HG03045 (cell line): ENCODE measurements at regions not wholly inside any gene's neighbourhood (a gene's known extent, or its start where the extent isn't known, plus 50 kb on each side); places are given as distances from the start of the nearest gene placed in this dataset.

Source experiments
- ATAC-seq: cut with Tn5 transposase; IDR thresholded peaks from one replicate; pipeline ENCODE4 v1.9.1; 2021; ENCODE audit warnings: mild to moderate bottlenecking, moderate library complexity; ENCODE audit not compliant: unreplicated experiment

DNA sequence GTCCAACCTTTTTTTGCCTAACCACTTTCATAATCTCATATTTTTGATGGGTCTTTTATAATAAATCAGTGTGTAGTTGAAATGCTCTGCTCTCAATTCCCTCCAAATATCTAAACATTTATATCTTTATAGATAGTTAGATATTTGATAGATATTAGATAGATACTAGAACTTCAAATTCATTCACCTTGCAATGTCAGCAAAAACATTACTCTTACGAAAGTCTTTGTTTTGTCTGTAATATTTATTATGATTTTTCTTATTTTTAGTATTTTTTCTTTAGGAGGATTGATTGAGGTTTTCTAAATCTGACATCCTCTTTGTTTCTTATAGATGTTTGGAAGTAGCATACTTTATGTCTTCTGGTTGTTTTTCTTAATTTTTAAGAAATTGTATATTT lies 2563.6 kb downstream of the PCDH7 start:
- no peak for ATAC-seq

DNA sequence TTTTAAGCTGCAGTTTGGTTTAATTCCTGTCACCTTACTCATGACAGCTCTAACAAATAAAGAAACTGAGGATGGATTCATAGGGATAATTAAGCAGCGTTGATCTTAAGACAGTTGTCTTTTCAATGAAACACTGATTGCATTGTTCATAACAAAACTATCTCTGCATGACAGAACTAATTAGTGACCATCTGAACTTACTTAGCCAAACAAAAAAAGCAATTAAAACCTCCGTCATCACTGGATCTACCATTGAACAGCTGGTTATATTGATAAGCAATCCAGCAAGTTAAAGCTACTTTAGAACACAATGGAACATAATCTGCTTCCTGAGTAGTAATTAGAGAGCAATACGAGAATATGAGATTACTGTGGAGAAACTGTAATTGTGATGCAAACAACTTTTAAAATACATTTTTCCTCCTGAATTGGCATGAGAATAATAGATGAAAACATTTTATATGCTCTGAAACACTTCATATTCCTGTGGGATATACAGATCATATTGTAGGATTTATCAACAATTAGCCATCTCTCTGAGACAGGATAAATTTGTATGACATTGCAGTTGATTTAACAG lies 2576.8 kb downstream of the PCDH7 start:
- ATAC-seq = no peak

DNA sequence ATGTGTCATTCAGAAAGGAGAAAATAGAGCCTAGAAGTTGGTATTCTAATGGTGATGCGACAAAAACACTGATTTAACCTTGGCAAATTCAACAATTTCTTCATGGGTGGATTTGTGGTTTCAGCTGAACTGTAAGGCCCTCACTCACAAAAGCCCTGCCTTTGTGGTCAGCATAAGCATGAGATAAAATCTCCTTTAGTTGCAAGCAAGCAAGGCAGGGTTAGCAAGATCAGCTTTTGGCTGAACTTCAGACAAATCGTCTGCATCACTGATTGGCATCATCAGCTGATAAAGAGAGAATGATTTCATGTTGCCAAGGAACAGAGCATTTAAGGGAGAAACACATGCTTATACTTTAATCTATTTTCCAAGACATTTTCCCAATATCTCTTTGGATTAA lies 2582.2 kb downstream of the PCDH7 start:
- no peak for ATAC-seq

DNA sequence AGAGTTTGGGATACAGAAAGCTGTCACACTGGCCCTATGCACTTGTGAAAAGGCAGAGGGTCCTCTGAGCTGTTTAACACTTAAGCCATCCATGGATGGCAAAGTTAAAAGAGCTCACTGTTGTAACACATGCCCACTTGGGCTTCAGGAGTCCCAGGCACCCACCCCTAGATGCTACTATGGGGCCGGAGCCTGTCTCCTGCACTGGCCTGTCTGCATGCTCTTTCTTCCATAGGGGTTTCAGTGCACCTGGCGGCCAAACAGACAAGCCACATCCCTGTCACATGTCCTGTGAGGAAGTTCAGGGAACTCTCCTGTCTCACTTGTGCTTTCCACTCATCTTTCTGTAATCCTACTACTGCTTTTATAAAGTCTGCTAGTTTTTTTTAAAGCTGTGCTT lies 2586.0 kb downstream of the PCDH7 start:
- ATAC-seq = no peak

DNA sequence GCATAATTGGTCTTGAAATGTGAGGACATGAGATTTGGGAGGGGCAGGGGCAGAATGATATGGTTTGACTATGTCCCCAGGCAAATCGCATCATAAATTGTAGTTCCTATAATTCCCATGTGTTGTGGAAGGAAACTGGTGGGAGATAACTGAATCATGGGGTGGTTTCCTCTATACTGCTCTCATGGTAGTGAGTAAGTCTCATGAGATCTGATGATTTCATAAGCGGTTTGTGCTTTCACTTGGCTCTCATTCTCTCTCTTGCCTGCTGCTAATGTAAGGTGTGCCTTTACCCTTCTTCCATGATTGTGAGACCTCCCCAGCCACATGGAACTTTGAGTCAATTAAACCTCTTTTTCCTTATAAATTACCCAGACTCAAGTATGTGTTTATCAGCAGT lies 2595.9 kb downstream of the PCDH7 start:
- no peak for ATAC-seq

DNA sequence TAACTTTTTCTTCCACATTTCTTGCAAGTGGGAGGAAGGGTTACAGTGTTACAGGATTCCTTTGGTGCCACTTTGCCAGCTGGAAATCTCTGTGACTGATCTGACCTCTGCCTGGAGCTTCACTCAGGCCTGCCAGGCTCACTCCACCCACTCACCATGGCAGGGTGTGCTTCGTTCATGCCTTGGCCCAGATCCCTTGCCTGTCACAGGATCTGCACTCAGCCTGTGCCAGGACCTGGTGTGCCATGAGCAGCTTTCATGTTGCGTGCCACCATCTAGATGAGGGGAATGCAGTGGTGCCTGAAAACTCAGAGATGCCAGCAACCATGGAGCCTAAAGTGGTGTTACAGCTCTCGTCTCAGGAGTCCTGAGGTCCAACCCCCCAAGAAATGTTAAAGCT lies 2596.4 kb downstream of the PCDH7 start:
- ATAC-seq = no peak

DNA sequence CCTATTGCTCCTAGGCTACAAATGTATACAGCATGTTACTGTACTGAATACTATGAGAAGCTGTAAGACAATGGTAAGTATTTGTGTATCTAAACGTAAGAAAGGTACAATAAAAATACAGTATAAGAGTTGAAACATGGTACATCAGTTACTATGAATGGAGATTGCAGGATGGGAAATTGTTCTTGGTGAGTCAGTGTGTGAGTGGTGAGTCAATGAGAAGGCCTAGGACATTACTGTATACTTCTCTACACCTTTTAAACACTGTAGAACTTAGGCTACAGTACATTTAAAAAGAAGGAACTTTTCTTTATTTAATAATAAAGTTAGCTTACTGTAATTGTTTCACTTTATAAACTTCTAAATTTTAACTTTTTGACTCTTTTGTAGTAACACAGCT lies 2603.2 kb downstream of the PCDH7 start:
- ATAC-seq = no peak

DNA sequence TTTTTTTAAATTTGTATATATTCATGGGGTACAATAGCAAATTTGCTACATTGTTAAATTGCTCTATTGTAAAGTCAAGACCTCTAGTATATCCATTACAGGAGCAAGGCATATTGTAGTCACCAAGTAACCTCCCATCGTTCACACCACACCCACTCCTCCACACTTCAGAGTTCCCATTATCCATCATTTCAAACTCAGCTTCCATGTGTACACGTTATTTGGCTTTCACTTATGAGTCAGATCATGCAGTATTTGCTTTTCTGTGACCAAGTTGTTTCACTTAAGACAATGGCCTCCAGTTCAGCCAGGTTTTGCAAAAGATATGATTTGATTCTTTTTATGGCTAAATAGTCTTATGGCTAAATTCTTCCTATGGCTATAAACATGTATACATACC lies 2614.2 kb downstream of the PCDH7 start:
- no peak for ATAC-seq

DNA sequence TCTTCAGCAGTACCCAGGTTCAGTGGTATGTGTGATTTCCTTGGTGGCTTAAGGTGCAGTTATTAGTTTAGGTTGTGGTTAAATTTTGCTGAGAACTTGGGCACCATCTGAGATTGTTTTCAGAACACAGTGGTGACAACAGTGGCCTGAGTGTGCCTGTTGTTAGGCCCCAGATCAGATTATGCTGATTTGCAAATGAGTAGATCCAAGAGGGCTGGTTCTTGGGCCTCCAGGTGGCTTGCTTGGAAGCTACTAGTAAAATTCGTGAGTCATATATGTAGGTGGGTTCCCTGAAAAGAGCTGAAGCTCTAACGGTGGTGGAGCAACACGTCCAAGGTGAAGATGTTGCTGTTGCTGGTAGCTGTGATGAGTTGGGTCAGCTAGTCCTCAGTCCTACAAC lies 2619.6 kb downstream of the PCDH7 start:
- ATAC-seq = no peak

DNA sequence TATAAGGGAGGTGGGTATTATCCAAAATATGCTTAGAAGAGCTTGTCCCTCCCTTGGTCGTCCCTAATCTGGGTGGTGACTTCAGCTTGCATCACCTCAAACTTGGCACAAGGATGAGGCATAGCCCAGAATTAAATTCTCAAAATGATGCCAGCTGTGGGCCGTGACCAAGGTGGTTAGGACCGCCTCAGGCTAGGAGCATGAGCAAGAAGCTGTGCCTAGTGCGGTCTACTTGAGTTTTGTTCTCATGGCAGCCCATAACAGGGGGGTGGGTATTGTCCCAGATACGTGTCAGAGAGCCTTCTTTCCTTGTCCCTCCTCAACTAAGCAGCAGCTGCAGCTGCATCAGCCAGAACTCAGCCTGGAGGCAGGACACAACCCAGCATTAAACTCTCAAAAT lies 2620.0 kb downstream of the PCDH7 start:
- no peak for ATAC-seq

DNA sequence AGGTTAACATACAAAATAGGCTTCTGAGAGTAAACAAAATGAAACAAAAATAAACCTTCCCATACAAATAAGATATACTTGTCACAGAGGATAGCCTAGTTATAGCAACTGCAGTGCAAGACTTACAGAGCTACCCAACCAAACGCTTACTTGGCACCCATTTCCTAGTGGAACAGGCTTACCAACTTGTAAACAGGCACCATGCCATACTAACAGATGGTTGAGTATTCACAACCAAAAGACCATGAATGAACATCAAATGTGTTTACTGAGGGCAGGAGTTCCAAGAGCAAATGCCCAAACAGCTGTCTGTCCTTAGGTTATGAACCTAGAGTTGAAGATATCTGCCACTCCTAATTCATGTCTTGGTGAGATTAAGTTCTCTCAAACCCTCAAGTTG lies 2629.2 kb downstream of the PCDH7 start:
- no peak for ATAC-seq

DNA sequence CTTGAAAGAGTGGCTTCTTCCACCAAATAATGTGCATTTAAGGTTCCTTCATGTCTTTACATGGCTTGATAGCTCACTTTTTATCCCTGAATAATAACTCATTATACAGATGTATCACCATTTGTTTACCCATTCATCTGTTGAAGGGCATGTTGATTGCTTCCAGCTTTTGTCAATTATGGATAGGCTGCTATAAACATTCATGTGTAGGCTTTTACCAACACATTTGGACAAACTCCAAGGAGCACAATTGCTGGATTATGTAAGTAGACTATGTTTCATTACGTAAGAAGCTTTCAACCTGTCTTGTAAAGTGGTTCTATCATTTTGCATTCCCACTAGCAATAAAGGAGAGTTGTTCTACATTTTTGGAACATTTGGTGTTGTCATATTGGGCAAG lies 2637.0 kb downstream of the PCDH7 start:
- no peak for ATAC-seq

DNA sequence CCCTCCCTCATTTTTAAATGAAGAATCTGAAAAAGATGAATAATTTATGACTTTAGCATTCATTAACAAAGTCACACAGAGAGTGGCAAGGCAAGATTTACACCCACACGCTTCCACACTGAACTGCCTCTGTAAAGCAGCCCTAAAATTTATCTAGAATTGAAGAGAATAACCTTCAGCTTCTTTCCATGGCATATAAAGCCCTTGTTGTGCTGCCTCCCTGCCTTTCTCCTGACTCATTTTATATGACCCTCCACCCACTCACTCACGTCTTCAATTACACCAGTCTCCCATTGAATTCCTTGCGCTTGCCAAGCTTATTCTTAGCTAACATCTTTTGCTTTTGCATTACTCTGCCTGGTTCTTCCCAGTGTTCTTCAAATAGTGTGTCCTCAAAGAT lies 2649.3 kb downstream of the PCDH7 start:
- no peak for ATAC-seq

DNA sequence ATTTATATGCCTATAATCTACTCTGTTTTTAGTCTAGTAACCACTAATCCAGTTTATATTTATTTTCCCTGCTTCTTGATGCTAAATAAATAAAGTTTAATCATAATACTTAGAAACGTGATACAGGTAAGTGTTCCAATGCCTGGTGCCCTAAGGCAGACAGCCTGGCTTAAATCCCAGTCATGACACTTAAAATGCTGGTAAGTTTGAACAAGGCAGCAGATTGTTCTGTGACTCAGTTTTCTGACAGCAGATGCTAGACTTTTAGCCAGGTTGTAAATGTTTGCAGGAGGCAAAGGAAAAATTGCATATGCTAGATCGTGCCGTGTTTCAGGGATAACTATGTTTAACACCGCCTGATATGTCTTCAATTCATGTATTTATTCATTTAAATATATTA lies 2661.6 kb downstream of the PCDH7 start:
- ATAC-seq = no peak

DNA sequence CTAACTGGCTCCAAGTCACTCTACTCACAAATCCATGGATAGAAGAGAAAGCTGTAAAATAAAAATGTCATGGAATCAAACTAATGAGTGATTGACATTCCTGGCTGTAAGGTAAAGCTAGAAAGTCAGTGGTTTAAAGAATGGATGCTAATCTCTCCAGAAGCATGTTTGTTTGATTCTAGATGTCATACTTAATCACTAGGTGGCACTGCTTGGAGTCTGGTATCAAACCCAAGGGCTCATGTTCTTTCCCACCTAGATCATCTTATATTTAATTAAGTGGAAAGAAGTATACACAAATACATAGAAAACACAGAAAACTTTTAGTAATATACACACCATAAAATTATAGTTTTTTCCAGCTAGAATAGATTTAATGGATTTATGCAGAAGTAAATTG lies 2666.6 kb downstream of the PCDH7 start:
- no peak for ATAC-seq

DNA sequence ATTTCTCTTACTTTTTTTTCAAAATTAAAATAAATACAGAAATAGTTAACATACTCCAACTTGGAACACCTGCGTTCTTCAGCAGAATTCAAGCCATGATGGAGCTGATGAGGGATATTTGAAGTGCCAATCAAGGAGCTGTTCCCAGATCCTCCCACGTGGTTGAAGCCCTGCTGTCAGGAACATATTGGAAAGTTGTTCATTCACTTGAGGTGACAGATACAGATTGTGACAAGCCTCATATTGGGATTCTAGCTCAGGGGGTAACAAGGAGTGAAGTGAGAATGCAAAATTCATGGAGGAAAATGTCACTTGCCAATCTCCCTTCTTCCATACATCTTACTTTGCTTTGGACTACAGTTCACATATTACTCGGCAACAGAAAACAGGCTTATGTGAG lies 2670.8 kb downstream of the PCDH7 start:
- no peak for ATAC-seq

DNA sequence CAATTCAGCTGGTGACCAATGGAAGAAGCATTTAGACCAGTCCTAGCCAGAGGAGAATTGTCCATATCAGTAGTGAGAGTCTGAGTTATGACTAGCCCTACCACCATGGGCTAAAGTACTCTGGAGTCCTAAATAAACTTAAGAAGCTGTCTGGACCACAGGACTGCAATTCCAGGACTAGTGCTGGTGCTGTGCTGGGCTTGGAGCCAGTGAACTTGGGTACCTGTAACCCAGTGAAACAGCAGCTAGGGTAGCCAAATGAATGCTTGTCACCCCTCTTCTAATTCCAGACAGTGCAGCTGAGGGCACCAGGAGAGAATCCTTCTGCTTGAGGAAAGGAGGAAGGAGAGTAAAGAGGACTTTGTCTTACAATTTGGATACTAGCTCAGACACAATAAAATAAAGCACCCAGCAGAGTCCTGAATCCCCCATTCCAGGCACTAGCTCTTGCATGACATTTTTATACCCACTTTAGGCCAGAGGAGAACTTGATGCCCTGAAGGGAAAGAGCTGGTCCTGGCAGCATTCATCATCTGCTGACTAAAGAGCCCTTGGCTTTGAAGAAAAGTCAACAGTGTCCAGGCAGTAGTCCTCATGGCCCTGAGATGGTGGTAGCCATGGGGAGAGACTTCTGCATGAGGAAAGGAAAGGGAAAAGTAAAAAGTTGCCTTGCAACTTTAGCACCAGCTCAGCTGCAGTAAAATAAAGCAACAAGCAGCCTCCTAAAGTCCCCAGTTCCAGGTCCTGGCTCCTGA lies 2675.7 kb downstream of the PCDH7 start:
- no peak for ATAC-seq

DNA sequence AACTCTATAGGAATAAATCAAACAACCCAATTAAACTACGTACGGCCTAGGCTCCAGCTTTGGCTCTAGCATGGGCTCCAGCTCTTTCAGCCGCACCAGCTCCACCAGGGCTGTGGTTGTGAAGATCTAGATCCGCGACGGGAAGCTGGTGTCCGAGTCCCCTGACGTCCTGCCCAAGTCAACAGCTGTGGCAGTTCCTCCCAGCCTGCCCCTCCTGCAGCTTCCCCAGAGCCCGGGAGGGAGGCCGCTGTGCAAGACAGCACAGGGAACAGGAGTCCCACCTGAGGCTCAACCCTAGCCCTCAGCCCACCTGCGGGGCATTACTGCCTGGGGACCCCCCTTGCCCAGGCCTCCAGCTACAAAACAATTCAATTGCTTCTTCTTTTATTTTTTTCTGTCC lies 2680.3 kb downstream of the PCDH7 start:
- no peak for ATAC-seq

DNA sequence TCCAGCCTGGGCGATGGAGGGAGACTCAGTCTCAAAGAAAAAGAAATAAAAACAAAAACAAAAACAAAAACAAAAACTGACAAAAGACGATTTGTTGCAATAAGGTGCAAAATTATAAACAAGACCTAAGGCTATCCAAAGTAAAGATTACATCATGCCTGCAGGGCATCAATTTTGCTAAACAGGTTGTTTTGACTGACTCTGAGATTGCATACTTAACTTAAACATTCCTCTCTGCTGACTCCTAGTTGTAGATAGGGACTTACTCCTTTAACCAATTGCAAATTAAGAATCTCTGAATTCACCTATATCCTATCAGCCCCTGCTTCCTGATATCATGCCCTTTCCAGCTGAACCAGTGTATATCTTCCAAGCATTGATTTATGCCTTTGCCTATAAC lies 2687.3 kb downstream of the PCDH7 start:
- ATAC-seq = no peak

DNA sequence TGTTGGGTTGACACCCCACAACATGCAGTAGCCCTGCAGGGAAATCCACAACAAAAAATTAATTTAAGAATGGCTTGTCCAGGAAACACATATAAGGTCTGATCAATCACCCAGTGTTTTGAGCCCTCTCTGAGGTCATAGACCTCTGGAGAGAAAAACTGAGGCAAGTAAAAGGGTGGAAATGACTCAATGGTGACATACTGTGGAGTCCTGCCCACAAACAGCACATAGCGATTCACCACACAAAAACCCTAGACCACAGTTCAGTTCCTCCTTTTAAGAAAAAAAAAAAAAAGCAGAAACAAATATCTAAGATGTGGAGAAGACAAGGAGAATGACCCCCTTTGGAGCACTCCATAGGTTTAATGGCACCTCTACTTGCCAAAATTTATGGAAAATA lies 2691.0 kb downstream of the PCDH7 start:
- ATAC-seq = no peak

DNA sequence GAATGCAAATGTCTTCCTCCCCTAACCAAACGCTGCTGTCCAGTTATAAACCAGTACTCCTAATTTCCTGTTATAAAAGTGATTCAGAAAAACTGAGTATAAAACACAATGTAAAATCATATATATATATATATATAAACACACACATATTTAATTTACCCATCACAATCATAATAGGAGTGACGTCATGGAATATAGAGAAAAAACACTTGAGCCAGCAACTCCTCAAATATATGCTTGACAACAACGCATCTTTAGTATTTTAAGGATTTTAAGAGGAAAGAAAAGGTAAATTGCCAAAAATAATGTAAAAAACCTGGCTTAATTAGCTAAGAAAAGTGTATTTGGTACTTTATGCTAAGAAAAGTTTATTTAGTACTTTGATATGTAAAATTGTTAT lies 2701.7 kb downstream of the PCDH7 start:
- no peak for ATAC-seq

DNA sequence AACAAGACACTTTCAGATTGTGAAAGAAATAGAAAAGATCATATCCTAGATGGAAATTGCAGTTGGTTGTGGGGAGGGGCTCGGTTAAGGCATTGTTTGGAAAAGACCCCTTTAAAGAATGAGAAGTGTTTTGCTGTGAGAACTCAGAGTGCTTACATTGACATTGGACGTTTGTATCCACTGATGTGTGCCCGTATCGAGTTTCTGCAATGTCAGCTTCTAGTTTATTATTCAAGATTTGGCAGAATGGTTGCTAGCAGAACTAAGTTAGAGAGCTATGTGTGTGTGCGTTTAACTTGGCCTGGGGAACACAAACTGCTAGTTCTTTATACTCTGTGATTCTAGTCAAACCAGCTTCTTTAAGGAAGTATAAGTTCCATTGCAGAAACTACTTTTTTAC lies 2702.5 kb downstream of the PCDH7 start:
- ATAC-seq = no peak

DNA sequence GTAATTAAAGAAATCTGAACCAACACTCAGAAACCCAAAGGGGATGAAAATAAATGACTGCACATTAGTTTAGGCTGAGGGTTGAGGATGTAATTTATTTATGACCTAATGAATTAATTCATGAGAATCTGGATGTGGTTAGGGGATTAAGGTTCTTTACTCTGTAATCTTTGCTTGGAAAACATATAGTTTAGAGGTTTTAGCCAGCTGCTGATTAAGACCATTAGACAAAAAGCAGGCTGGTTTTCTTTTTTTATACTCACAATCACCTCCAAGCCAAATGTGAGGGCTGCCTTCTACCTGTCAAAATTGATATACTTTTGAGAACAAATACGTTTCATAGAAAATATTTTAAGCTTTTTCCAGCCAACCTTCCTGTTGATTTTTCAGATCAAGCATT lies 2705.8 kb downstream of the PCDH7 start:
- ATAC-seq = no peak
